Hepatocyte (in vitro differentiated cells): ENCODE measurements at regions not wholly inside any gene's neighbourhood (a gene's known extent, or its start where the extent isn't known, plus 50 kb on each side); places are given as distances from the start of the nearest gene placed in this dataset.
"Not testable (repeated sequence)": the region's sequence is repeated elsewhere in the genome, so short reads cannot be mapped to it uniquely, and the experiment has no call there.

Experiments
- DNase-seq: peaks from one replicate; pipeline ENCODE4 v3.0.0-alpha.2; 2016; ENCODE audit warnings: low spot score
- H2AFZ ChIP-seq: fragments of 200-600 bp; sonication (generic); 2 replicates; pipeline ENCODE4 v1.6.0; 2016; ENCODE audit warnings: antibody characterized with exemption, mild to moderate bottlenecking
- H3K27ac ChIP-seq: fragments of 200-600 bp; sonication (generic); 2 replicates; pipeline ENCODE4 v1.5.1; 2016; ENCODE audit warnings: mild to moderate bottlenecking
- H3K27me3 ChIP-seq: fragments of 200-600 bp; sonication (generic); 2 replicates; pipeline ENCODE4 v1.6.1; 2016
- H3K36me3 ChIP-seq: fragments of 200-600 bp; sonication (generic); replicated peaks from 2 replicates; pipeline ENCODE4 v1.5.1; 2016; ENCODE audit warnings: low read depth; ENCODE audit not compliant: insufficient read depth
- H3K4me1 ChIP-seq: fragments of 200-600 bp; sonication (generic); 2 replicates; pipeline ENCODE4 v1.5.1; 2016; ENCODE audit warnings: mild to moderate bottlenecking, moderate library complexity; ENCODE audit not compliant: insufficient read depth
- H3K4me2 ChIP-seq: fragments of 200-600 bp; sonication (generic); 2 replicates; pipeline ENCODE4 v1.6.0; 2016
- H3K4me3 ChIP-seq: fragments of 200-600 bp; sonication (generic); 2 replicates; pipeline ENCODE4 v1.5.1; 2016; ENCODE audit warnings: mild to moderate bottlenecking
- H3K79me2 ChIP-seq: fragments of 200-600 bp; sonication (generic); 2 replicates; pipeline ENCODE4 v1.6.0; 2017; ENCODE audit warnings: mild to moderate bottlenecking
- H3K9me2 ChIP-seq: fragments of 200-600 bp; sonication (generic); replicated peaks from 2 replicates; pipeline ENCODE4 v1.6.0; 2017; ENCODE audit warnings: mild to moderate bottlenecking; ENCODE audit not compliant: insufficient read depth
- H3K9me3 ChIP-seq: fragments of 200-600 bp; sonication (generic); 2 replicates; pipeline ENCODE4 v1.5.1; 2016; ENCODE audit warnings: low read depth, mild to moderate bottlenecking
- H4K20me1 ChIP-seq: fragments of 200-600 bp; sonication (generic); 2 replicates; pipeline ENCODE4 v1.6.0; 2016; ENCODE audit warnings: mild to moderate bottlenecking; ENCODE audit not compliant: insufficient read depth, poor library complexity, severe bottlenecking
- CTCF ChIP-seq: fragments of 200-600 bp; sonication (generic); IDR thresholded peaks from 2 replicates; pipeline ENCODE4 v1.5.1; 2016; ENCODE audit warnings: antibody characterized with exemption, mild to moderate bottlenecking; ENCODE audit not compliant: poor library complexity
- EZH2 ChIP-seq: fragments of 200-600 bp; sonication (generic); IDR thresholded peaks from 2 replicates; pipeline ENCODE4 v1.6.1; 2016; ENCODE audit warnings: antibody characterized with exemption, mild to moderate bottlenecking, borderline replicate concordance
- EZH2phosphoT487 ChIP-seq: fragments of 200-600 bp; sonication (generic); IDR thresholded peaks from one replicate; pipeline ENCODE4 v1.6.1; 2018; ENCODE audit warnings: antibody characterized with exemption, mild to moderate bottlenecking, low read depth, moderate library complexity; ENCODE audit not compliant: unreplicated experiment, severe bottlenecking
- WGBS: methylation state at CpG from one replicate; pipeline ENCODE4 v1.1.6; 2016; ENCODE audit warnings: low lambda C conversion rate; ENCODE audit errors: missing lambda C conversion rate; 5-methylcytosine and 5-hydroxymethylcytosine counted together

- no peaks in the 10 kb centered on the region for H3K4me1 ChIP-seq
- no peaks in the 10 kb centered on the region for H3K79me2 ChIP-seq
- no peak overlapping the region for H3K4me2 ChIP-seq
- WGBS: 85% methylated on average over 3 of the region's 3 CpGs
- DNase-seq: no peak
- no peaks in the 10 kb centered on the region for H3K9me3 ChIP-seq
- H3K27me3 ChIP-seq: no peaks in the 10 kb centered on the region
- H4K20me1 ChIP-seq: no peaks in the 10 kb centered on the region
- no peak overlapping the region for H3K4me3 ChIP-seq
- no peaks in the 10 kb centered on the region for H3K9me2 ChIP-seq
- no peak overlapping the region for H3K27ac ChIP-seq
- H2AFZ ChIP-seq: no peak overlapping the region
- TF ChIP-seq CTCF: no peak
- TF ChIP-seq EZH2: no peak
- no peak for TF ChIP-seq EZH2phosphoT487
- H3K36me3 ChIP-seq: no peaks in the 10 kb centered on the region
These were observed 84.1 kb downstream of the TSN start for GRCh38 chr2:121839584-121839983.

- no peaks in the 10 kb centered on the region for H3K9me2 ChIP-seq
- no peaks in the 10 kb centered on the region for H3K27me3 ChIP-seq
- WGBS: 75% methylated on average over 2 of the region's 2 CpGs
- H4K20me1 ChIP-seq: no peaks in the 10 kb centered on the region
- H3K36me3 ChIP-seq: no peaks in the 10 kb centered on the region
- no peaks in the 10 kb centered on the region for H3K79me2 ChIP-seq
- no peak overlapping the region for H3K4me3 ChIP-seq
- H3K27ac ChIP-seq: no peak overlapping the region
- H3K4me2 ChIP-seq: no peak overlapping the region
- no peaks in the 10 kb centered on the region for H3K4me1 ChIP-seq
- no peak for DNase-seq
- no peak for TF ChIP-seq EZH2phosphoT487
- TF ChIP-seq EZH2: no peak
- TF ChIP-seq CTCF: no peak
- no peak overlapping the region for H2AFZ ChIP-seq
- H3K9me3 ChIP-seq: no peaks in the 10 kb centered on the region
These were observed 93.8 kb downstream of the TSN start for GRCh38 chr2:121849236-121849635.

- H2AFZ ChIP-seq, H4K20me1 ChIP-seq, H3K4me1 ChIP-seq, H3K9me3 ChIP-seq, H3K4me2 ChIP-seq, DNase-seq, H3K27me3 ChIP-seq, H3K9me2 ChIP-seq, H3K36me3 ChIP-seq, H3K27ac ChIP-seq, H3K4me3 ChIP-seq, H3K79me2 ChIP-seq: not testable (repeated sequence)
- WGBS: 92% methylated on average over 1 of the region's 1 CpG
These were observed 97.7 kb downstream of the TSN start for GRCh38 chr2:121853149-121853548.

- H4K20me1 ChIP-seq: no peaks in the 10 kb centered on the region
- WGBS: 53% methylated on average over 4 of the region's 4 CpGs
These were observed 100.1 kb downstream of the TSN start for GRCh38 chr2:121855510-121855909.

More at GRCh38 chr2:121855510-121855909, 100.1 kb downstream of the TSN start:
- H3K27ac ChIP-seq: no peak overlapping the region
- DNase-seq: no peak
- H3K4me1 ChIP-seq: no peaks in the 10 kb centered on the region
- TF ChIP-seq EZH2: no peak
- TF ChIP-seq EZH2phosphoT487: no peak
- TF ChIP-seq CTCF: no peak
- H2AFZ ChIP-seq: no peak overlapping the region
- H3K36me3 ChIP-seq: no peaks in the 10 kb centered on the region
- no peaks in the 10 kb centered on the region for H3K79me2 ChIP-seq
- no peaks in the 10 kb centered on the region for H3K9me3 ChIP-seq
- no peaks in the 10 kb centered on the region for H3K9me2 ChIP-seq
- no peak overlapping the region for H3K4me3 ChIP-seq
- H3K27me3 ChIP-seq: no peaks in the 10 kb centered on the region
- H3K4me2 ChIP-seq: no peak overlapping the region
